HCT116 (cell line): ENCODE measurements at regions not wholly inside any gene's neighbourhood (a gene's known extent, or its start where the extent isn't known, plus 50 kb on each side); places are given as distances from the start of the nearest gene placed in this dataset.
"Not testable (repeated sequence)": the region's sequence is repeated elsewhere in the genome, so short reads cannot be mapped to it uniquely, and the experiment has no call there.

ENCODE experiments used
- ATAC-seq: fragments of 200-7000 bp; cut with Tn5 transposase; 2 replicates; pipeline ENCODE4 v1.9.1; 2020; ENCODE audit warnings: mild to moderate bottlenecking, moderate library complexity
- BruUV-seq: library from RNA; stranded (reverse); fragments of 400-500 nt; replicated peaks from 2 replicates; lab custom pipeline; 2021; lab: Mats Ljungman, UMichigan
- CTCF ChIA-PET: fragments of 300-600 bp; sonication (Branson Sonifier 250); formaldehyde crosslinking; loops from one replicate; lab custom pipeline; 2021; ENCODE audit warnings: antibody characterized with exemption; lab: Charles Lee
- POLR2A ChIA-PET: fragments of 300-600, 350-600 bp; sonication (Branson Sonifier 250); formaldehyde crosslinking; loops from one replicate; lab custom pipeline; 2021; ENCODE audit warnings: antibody characterized with exemption; lab: Charles Lee
- RAD21 ChIA-PET, 2 experiments: fragments of 300-600 bp; sonication (Branson Sonifier 250); formaldehyde crosslinking; loops; one replicate each; lab custom pipeline; 2023; ENCODE audit warnings: low total read pairs in 2 of 2; ENCODE audit not compliant: uncharacterized antibody in 2 of 2, unreplicated experiment in 2 of 2, low non-redundant PET in 1 of 2; lab: Charles Lee
- DNase-seq: peaks from one replicate; pipeline ENCODE4 v3.0.0-alpha.2; 2010; ENCODE audit warnings: low read depth, low spot score
- H2AFZ ChIP-seq: fragments of 200-600 bp; shearing (Covaris generic), sonication (generic); 2 replicates; pipeline ENCODE4 v1.6.1; 2017; ENCODE audit warnings: low read depth, mixed run types, mixed read lengths, antibody characterized with exemption, low read length; ENCODE audit not compliant: poor library complexity, severe bottlenecking
- H3K27ac ChIP-seq: 2 replicates; pipeline ENCODE4 v1.5.1; 2012; ENCODE audit warnings: low read depth, low read length
- H3K27me3 ChIP-seq: fragments of 200-600 bp; sonication (generic); 2 replicates; pipeline ENCODE4 v1.6.1; 2016; ENCODE audit warnings: mixed run types, low read length, mixed read lengths; ENCODE audit not compliant: insufficient read depth
- H3K36me3 ChIP-seq, 2 experiments: fragments of 200-500 bp in 1 of 2; fragments of 200-600 bp in 1 of 2; sonication (Bioruptor generic) in 1 of 2; sonication (generic) in 1 of 2; 2 replicates each; pipeline versions ENCODE4 v1.5.1 to v1.6.1; 2014 to 2016; ENCODE audit warnings: low read length in 2 of 2, inconsistent platforms in 1 of 2, mixed read lengths in 1 of 2, mixed run types in 1 of 2; ENCODE audit not compliant: insufficient read depth in 2 of 2, control insufficient read depth in 1 of 2
- H3K4me1 ChIP-seq, 2 experiments: fragments of 200-600 bp in 1 of 2; sonication (generic) in 1 of 2; 2 replicates each; pipeline versions ENCODE4 v1.5.1 to v1.6.1; 2012 to 2017; ENCODE audit warnings: low read length in 2 of 2, inconsistent platforms in 1 of 2, mild to moderate bottlenecking in 1 of 2, mixed read lengths in 1 of 2, mixed run types in 1 of 2, moderate library complexity in 1 of 2; ENCODE audit not compliant: insufficient read depth in 2 of 2, control insufficient read depth in 1 of 2
- H3K4me2 ChIP-seq: fragments of 200-600 bp; sonication (generic); 2 replicates; pipeline ENCODE4 v1.6.1; 2017; ENCODE audit warnings: mixed run types, low read length, mixed read lengths
- H3K4me3 ChIP-seq, 2 experiments: fragments of 200-600 bp in 1 of 2; sonication (generic) in 1 of 2; replicated peaks in 1 of 2; 2 replicates each; pipeline ENCODE4 v1.5.1; 2011 to 2016; ENCODE audit warnings: low read length in 2 of 2, control low read depth in 1 of 2, low read depth in 1 of 2, mild to moderate bottlenecking in 1 of 2, mixed read lengths in 1 of 2, mixed run types in 1 of 2
- H3K79me2 ChIP-seq: fragments of 200-600 bp; sonication (generic); 2 replicates; pipeline ENCODE4 v1.6.1; 2017; ENCODE audit warnings: mild to moderate bottlenecking, mixed run types, low read length, moderate library complexity, mixed read lengths; ENCODE audit not compliant: insufficient read depth
- H3K9ac ChIP-seq: fragments of 200-600 bp; sonication (generic); 2 replicates; pipeline ENCODE4 v1.6.1; 2016; ENCODE audit warnings: low read length, mixed read lengths
- H3K9me2 ChIP-seq: fragments of 200-600 bp; sonication (generic), shearing (Covaris generic); 2 replicates; pipeline ENCODE4 v1.6.1; 2017; ENCODE audit warnings: mixed run types, mild to moderate bottlenecking, moderate library complexity; ENCODE audit not compliant: insufficient read depth
- H3K9me3 ChIP-seq, 2 experiments: fragments of 200-500 bp in 1 of 2; fragments of 200-600 bp in 1 of 2; sonication (Bioruptor generic) in 1 of 2; sonication (generic) in 1 of 2; 2 replicates each; pipeline ENCODE4 v1.6.1; 2014 to 2017; ENCODE audit warnings: low read length in 2 of 2, mixed read lengths in 2 of 2, inconsistent platforms in 1 of 2, low read depth in 1 of 2, mild to moderate bottlenecking in 1 of 2, mixed run types in 1 of 2, moderate library complexity in 1 of 2; ENCODE audit not compliant: control insufficient read depth in 1 of 2, insufficient read depth in 1 of 2
- H4K20me1 ChIP-seq: fragments of 200-600 bp; sonication (generic), shearing (Covaris generic); 2 replicates; pipeline ENCODE4 v1.6.1; 2017; ENCODE audit warnings: mixed run types, mild to moderate bottlenecking, moderate library complexity; ENCODE audit not compliant: insufficient read depth
- CBX3 ChIP-seq: IDR thresholded peaks from 2 replicates; pipeline ENCODE4 v1.6.1; 2012; ENCODE audit warnings: low read depth
- EZH2phosphoT487 ChIP-seq: fragments of 200-600 bp; IDR thresholded peaks from 2 replicates; pipeline ENCODE4 v1.6.1; 2018; ENCODE audit warnings: antibody characterized with exemption, borderline replicate concordance
- FOSL1 ChIP-seq: IDR thresholded peaks from 2 replicates; pipeline ENCODE4 v1.6.1; 2012; ENCODE audit warnings: low read depth
- POLR2A ChIP-seq: IDR thresholded peaks from 2 replicates; pipeline ENCODE4 v1.7.0; 2011; ENCODE audit warnings: borderline replicate concordance; ENCODE audit not compliant: insufficient read depth, insufficient read length; ENCODE audit errors: extremely low read depth
- RAD21 ChIP-seq: IDR thresholded peaks from 2 replicates; pipeline ENCODE4 v1.6.1; 2012; ENCODE audit warnings: low read depth, mild to moderate bottlenecking
- SP1 ChIP-seq: IDR thresholded peaks from 2 replicates; pipeline ENCODE4 v1.6.1; 2012; ENCODE audit warnings: low read depth
- SRF ChIP-seq: IDR thresholded peaks from 2 replicates; pipeline ENCODE4 v1.6.1; 2012; ENCODE audit warnings: low read depth
- TCF7L2 ChIP-seq: IDR thresholded peaks from 2 replicates; pipeline ENCODE4 v1.7.0; 2011; ENCODE audit warnings: borderline replicate concordance, inconsistent platforms; ENCODE audit not compliant: insufficient read depth, insufficient read length; ENCODE audit errors: extremely low read depth
- ZFX ChIP-seq: fragments of 450-650 bp; IDR thresholded peaks from 2 replicates; pipeline ENCODE4 v1.6.1; 2017
- intact Hi-C: fragments of 100-400 bp; cut with micrococcal nuclease; formaldehyde crosslinking; loops from 2 replicates; pipeline ENCODE4 v1.10.0; 2022

DNA sequence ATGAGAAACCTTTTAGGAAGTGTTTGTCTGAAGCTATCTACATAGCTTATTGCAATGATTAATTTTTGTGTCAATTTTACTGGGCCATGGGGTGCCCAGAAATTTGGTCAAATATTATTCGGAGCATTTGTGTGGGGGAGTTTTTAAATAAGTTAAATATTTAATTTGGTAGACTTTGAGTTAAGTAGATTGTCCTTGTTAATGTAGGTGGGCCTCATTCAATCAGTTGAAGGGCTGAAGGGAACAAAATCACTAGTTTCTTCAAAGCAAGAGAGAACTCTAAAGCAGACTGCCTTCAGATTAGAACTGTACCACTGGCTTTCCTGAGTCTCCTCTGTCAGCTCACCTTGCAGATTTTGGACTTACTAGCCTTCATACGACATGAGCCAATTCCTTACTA is 1008.6 kb upstream of the ADAMTS5 start:
- DNase-seq (no peak), ATAC-seq (no peak)
- intact Hi-C loops: no loop called here
- Histone ChIP-seq H2AFZ (no peak overlapping the region), H3K4me1 (no peaks in the 10 kb centered on the region), H3K9me3 (no peaks in the 10 kb centered on the region), H3K4me3 (no peak overlapping the region), H4K20me1 (no peaks in the 10 kb centered on the region), H3K27ac (no peak overlapping the region), H3K4me2 (no peak overlapping the region), H3K27me3 (no peaks in the 10 kb centered on the region), H3K36me3 (no peaks in the 10 kb centered on the region), H3K9ac (no peak overlapping the region), H3K79me2 (no peaks in the 10 kb centered on the region), H3K9me2 (no peaks in the 10 kb centered on the region)
- no TSS peak for BruUV-seq
- POLR2A ChIA-PET: no interaction called here
- RAD21 ChIA-PET: no interaction called here
- TF ChIP-seq POLR2A (no peak), EZH2phosphoT487 (no peak), ZFX (no peak), CBX3 (no peak), SRF (no peak), SP1 (no peak), FOSL1 (no peak), RAD21 (no peak), TCF7L2 (no peak)
- CTCF ChIA-PET: no interaction called here

DNA sequence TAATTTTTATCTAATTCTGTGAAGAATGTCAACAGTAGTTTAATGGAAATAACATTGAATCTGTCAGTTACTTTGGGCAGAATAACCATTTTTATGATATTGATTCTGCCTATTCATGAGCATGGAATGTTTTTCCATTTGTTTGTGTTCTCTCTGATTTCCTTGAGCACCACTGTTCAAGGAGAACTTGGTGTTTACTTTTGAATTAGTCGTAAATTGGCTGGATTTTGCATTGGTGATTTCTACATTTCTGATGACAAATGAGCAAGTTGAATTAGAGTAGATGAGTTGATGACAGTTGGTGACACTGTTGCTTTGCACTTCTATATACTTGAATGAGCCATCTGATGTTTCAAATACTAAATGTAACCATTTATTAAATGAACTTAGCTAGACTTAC is 1007.3 kb upstream of the ADAMTS5 start:
- H3K9me2 ChIP-seq, H3K36me3 ChIP-seq, H3K9me3 ChIP-seq, H3K4me2 ChIP-seq, ATAC-seq, H3K4me3 ChIP-seq, CTCF ChIA-PET, intact Hi-C loops, H4K20me1 ChIP-seq, H2AFZ ChIP-seq, H3K79me2 ChIP-seq, POLR2A ChIA-PET, H3K9ac ChIP-seq, RAD21 ChIA-PET, BruUV-seq, H3K27me3 ChIP-seq, H3K4me1 ChIP-seq, DNase-seq, H3K27ac ChIP-seq: not testable (repeated sequence)

DNA sequence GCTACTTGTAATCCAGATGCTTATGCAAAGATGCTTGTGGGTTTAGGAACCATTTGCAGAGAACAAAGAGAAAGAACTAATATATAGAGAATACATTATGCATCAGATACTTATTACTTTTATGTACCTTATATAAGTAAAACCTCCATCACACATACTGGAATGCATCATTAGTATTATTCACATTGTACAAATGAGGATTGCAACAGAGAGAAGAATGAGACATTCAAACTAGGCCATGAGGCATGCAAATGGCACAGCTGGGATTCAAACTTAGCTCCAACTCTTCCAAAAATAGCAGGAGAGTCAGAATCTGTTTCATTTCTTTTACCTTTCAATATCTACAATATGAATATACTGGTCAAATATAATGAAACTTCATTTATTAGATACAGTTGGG is 1001.4 kb upstream of the ADAMTS5 start:
- POLR2A ChIA-PET, BruUV-seq, H3K4me2 ChIP-seq: not testable (repeated sequence)

More for the DNA sequence above, 1001.4 kb upstream of the ADAMTS5 start:
- H3K27me3 ChIP-seq, H3K4me1 ChIP-seq, H3K4me3 ChIP-seq, H3K9ac ChIP-seq, H3K36me3 ChIP-seq, H2AFZ ChIP-seq, H3K27ac ChIP-seq, RAD21 ChIA-PET, H3K9me2 ChIP-seq, H3K79me2 ChIP-seq, ATAC-seq, DNase-seq, H4K20me1 ChIP-seq, H3K9me3 ChIP-seq, CTCF ChIA-PET: not testable (repeated sequence)
- intact Hi-C loops: loop anchor here (10.0 kb wide), 1 partner anchor 1947 kb away; no protein-coding TSS in a partner anchor
